ENCODE measurements at regions not wholly inside any gene's neighbourhood (a gene's known extent, or its start where the extent isn't known, plus 50 kb on each side); places are given as distances from the start of the nearest gene placed in this dataset.

- DNase-seq, result no peak
Observed at GRCh38 chr2:228860601-228861285, 410.3 kb downstream of the PID1 start.

- no peak for DNase-seq
Observed at GRCh38 chr2:228853151-228853550, 417.9 kb downstream of the PID1 start.

- DNase-seq, result no peak
Observed at GRCh38 chr2:228848638-228849037, 422.4 kb downstream of the PID1 start.

GRCh38 chr2:228847684-228848083 lies 423.4 kb downstream of the PID1 start:
- no peak for DNase-seq

- DNase-seq, result no peak
Observed at GRCh38 chr2:228846161-228846560, 424.9 kb downstream of the PID1 start.

GRCh38 chr2:228845162-228845925 lies 425.7 kb downstream of the PID1 start:
- DNase-seq, result no peak

- no peak for DNase-seq
Observed at GRCh38 chr2:228841877-228842276, 429.2 kb downstream of the PID1 start.

- no peak for DNase-seq
Observed at GRCh38 chr2:228841475-228841874, 429.6 kb downstream of the PID1 start.

GRCh38 chr2:228840743-228841114 lies 430.4 kb downstream of the PID1 start:
- no peak for DNase-seq

- DNase-seq, result no peak
Observed at GRCh38 chr2:228840113-228840742, 430.9 kb downstream of the PID1 start.

- DNase-seq, result no peak
Observed at GRCh38 chr2:228839421-228839876, 431.6 kb downstream of the PID1 start.

- no peak for DNase-seq
Observed at GRCh38 chr2:228838819-228839218, 432.3 kb downstream of the PID1 start.

- DNase-seq, result no peak
Observed at GRCh38 chr2:228828397-228828796, 442.7 kb downstream of the PID1 start.

GRCh38 chr2:228827056-228827700 lies 443.9 kb downstream of the PID1 start:
- no peak for DNase-seq

GRCh38 chr2:228819701-228820100 lies 451.4 kb downstream of the PID1 start:
- no peak for DNase-seq

GRCh38 chr2:228802181-228803071 lies 468.7 kb downstream of the PID1 start:
- no peak for DNase-seq

GRCh38 chr2:228801451-228801850 lies 469.6 kb downstream of the PID1 start:
- DNase-seq, result no peak

- no peak for DNase-seq
Observed at GRCh38 chr2:228799208-228799588, 471.9 kb downstream of the PID1 start.

GRCh38 chr2:228798458-228799207 lies 472.5 kb downstream of the PID1 start:
- DNase-seq, result no peak

GRCh38 chr2:228796386-228796785 lies 474.7 kb downstream of the PID1 start:
- no peak for DNase-seq

GRCh38 chr2:228793116-228793515 lies 478.0 kb downstream of the PID1 start:
- no peak for DNase-seq

GRCh38 chr2:228786901-228787300 lies 484.2 kb downstream of the PID1 start:
- no peak for DNase-seq
